Skeletal muscle tissue (tissue), 3 donors: ENCODE measurements at regions not wholly inside any gene's neighbourhood (a gene's known extent, or its start where the extent isn't known, plus 50 kb on each side); places are given as distances from the start of the nearest gene placed in this dataset.

Experiments used
- H3K27ac ChIP-seq: one replicate; pipeline ENCODE4 v1.7.0; 2013; ENCODE audit warnings: mild to moderate bottlenecking, low read depth, low read length, inconsistent platforms
- H3K27me3 ChIP-seq, 3 donors: one replicate each; pipeline ENCODE4 v1.7.0; 2013; ENCODE audit warnings: low read length in 3 of 3; ENCODE audit not compliant: control insufficient read depth in 3 of 3, insufficient read depth in 3 of 3
- H3K36me3 ChIP-seq, 3 donors: one replicate each; pipeline ENCODE4 v1.7.0; 2013; ENCODE audit warnings: low read length in 3 of 3; ENCODE audit not compliant: control insufficient read depth in 3 of 3, insufficient read depth in 3 of 3
- H3K4me1 ChIP-seq, 3 donors: one replicate each; pipeline ENCODE4 v1.7.0; 2013; ENCODE audit warnings: low read length in 3 of 3, mild to moderate bottlenecking in 3 of 3; ENCODE audit not compliant: control insufficient read depth in 3 of 3, insufficient read depth in 3 of 3
- H3K4me3 ChIP-seq, 3 donors: one replicate each; pipeline ENCODE4 v1.7.0; 2013; ENCODE audit warnings: low read length in 3 of 3
- H3K9ac ChIP-seq, 3 donors: one replicate each; pipeline ENCODE4 v1.7.0; 2013; ENCODE audit warnings: low read length in 3 of 3, mild to moderate bottlenecking in 3 of 3, moderate library complexity in 2 of 3, low read depth in 1 of 3
- H3K9me3 ChIP-seq, 3 donors: one replicate each; pipeline ENCODE4 v1.7.0; 2013; ENCODE audit warnings: low read length in 3 of 3; ENCODE audit not compliant: control insufficient read depth in 3 of 3
- donor health status: Osteomylitis.

- no peak overlapping the region for H3K4me3 ChIP-seq
- H3K27ac ChIP-seq = no peak overlapping the region
- peaks cover 3 to 11% (median 3%) of the 10 kb centered on the region in 3 donors for H3K4me1 ChIP-seq
- no peak overlapping the region for H3K9ac ChIP-seq
- peaks cover 7 to 26% (median 14%) of the 10 kb centered on the region in 3 donors for H3K27me3 ChIP-seq
- no peaks in the 10 kb centered on the region for H3K36me3 ChIP-seq
- no peaks in the 10 kb centered on the region for H3K9me3 ChIP-seq
These were observed 96.5 kb downstream of the ERMARD start for GRCh38 chr6:169847901-169848311.

GRCh38 chr6:169847141-169847674 lies 95.8 kb downstream of the ERMARD start:
- Histone ChIP-seq H3K9ac (no peak overlapping the region), H3K4me1 (peaks cover 0 to 5% (median 0%) of the 10 kb centered on the region in 3 donors), H3K27me3 (peaks cover 7 to 29% (median 16%) of the 10 kb centered on the region in 3 donors), H3K36me3 (no peaks in the 10 kb centered on the region), H3K4me3 (no peak overlapping the region), H3K9me3 (no peaks in the 10 kb centered on the region), H3K27ac (no peak overlapping the region)

GRCh38 chr6:169846286-169847056 lies 95.0 kb downstream of the ERMARD start:
- Histone ChIP-seq H3K27me3 (peaks cover 7 to 31% (median 16%) of the 10 kb centered on the region in 3 donors), H3K4me3 (no peak overlapping the region), H3K4me1 (peaks cover 0 to 4% (median 0%) of the 10 kb centered on the region in 3 donors), H3K36me3 (no peaks in the 10 kb centered on the region), H3K9ac (no peak overlapping the region), H3K27ac (no peak overlapping the region), H3K9me3 (no peaks in the 10 kb centered on the region)

DNA sequence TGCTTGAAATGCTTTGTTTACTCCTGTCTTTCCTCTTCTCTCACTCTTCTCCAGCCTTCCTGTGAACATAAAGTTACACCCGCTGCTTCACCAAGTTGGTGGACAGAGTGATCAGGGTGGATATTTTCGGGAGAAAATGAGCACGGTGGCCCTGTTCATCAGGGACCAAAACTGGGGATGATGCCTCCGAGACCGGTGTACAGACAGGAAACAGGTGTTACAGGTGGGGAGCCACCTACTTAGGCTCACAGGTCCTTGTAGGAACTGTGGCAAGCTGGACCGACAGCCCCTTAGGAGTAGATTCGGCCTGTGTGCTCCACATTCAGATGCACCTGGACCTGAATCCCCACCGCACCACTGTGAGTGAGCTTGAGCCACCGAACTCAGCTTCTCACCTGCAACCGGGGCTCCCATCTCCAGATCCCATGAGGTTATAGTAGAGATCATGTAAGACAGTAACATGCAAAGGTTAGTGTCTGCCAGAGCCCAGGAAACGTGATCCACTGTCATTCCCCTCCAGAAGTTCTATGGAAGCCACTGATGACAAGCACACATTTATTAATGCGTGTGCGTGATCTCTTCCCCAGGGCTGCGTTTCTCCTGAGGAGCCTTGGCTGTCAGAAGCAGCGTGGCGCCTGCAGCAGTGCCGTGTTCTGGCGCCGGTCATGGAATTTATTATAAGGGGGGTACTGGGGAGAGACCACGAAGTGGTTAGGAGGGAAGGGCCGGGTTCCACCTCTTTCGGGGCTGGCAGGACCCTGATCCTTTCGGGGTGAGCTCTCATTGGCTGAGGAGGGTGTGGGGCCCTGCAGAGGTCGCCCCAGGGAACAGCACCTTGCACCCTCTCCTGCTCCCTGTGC lies 94.2 kb downstream of the ERMARD start:
- Histone ChIP-seq H3K27me3 (peaks cover 7 to 31% (median 16%) of the 10 kb centered on the region in 3 donors), H3K9me3 (no peaks in the 10 kb centered on the region), H3K36me3 (no peaks in the 10 kb centered on the region), H3K27ac (no peak overlapping the region), H3K4me1 (no peaks in the 10 kb centered on the region), H3K4me3 (no peak overlapping the region), H3K9ac (no peak overlapping the region)

DNA sequence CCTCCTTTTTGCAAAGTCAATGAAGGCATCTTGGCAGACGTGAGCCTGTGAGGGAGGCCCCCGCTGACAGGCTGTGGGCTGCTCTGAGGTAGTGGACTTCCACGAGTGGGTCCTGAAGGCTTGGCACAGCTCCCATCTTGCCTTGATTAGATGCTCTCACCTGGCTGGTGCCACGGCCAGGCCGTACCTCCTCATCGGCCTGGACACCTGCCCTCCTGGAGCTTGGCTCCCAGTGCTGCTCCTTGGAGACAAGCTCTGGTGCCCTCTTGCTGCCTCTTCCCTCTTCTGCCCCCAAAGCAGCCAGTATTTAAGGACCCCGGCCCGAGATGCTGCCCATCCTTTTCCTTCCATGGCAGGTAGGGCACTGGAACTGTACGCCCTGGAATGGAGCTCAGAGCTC lies 93.5 kb downstream of the ERMARD start:
- Histone ChIP-seq H3K27ac (no peak overlapping the region), H3K36me3 (no peaks in the 10 kb centered on the region), H3K27me3 (peaks cover 7 to 31% (median 16%) of the 10 kb centered on the region in 3 donors), H3K9me3 (no peaks in the 10 kb centered on the region), H3K4me1 (no peaks in the 10 kb centered on the region), H3K9ac (no peak overlapping the region), H3K4me3 (no peak overlapping the region)

DNA sequence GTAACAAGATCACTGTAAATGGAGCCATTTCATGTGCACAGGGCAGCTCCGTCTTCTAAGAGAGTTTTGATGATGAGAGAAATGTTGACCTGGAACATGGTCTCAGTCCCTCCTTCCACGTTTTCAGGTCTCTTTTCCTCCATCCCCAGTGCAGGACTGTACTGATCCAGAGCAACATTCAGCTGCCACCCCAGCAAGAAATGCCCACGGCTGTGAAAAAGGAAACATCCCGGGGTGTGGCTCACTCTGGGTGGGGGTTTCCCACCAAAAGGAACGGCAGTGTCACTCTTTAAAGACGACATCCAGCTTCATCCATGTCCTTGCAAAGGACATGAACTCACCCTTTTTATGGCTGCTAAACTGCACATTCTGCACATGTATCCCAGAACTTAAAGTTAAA lies 92.6 kb downstream of the ERMARD start:
- no peak overlapping the region for H3K4me3 ChIP-seq
- H3K27me3 ChIP-seq = peaks cover 7 to 37% (median 24%) of the 10 kb centered on the region in 3 donors
- no peak overlapping the region for H3K27ac ChIP-seq
- H3K4me1 ChIP-seq = no peaks in the 10 kb centered on the region
- H3K9me3 ChIP-seq = no peaks in the 10 kb centered on the region
- H3K36me3 ChIP-seq = no peaks in the 10 kb centered on the region
- no peak overlapping the region for H3K9ac ChIP-seq

DNA sequence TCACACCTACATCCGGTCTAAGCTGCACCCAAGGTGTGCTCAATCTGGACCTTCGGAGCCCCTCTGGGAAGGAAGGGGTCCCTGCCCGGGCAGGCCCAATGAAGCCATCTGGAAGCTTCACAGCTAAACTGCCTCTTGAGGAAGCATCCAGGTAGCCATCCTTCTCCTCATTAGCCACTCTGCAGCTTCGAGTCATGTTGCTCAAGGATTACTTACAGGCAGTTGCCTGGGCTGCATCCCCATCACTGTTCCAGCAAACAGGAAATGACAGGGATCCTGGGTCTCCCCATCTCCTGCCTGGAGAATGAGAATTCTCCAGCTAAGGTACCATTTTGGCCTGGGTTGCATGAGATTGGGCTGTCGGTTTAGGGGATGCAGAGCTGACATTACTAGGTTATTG lies 91.7 kb downstream of the ERMARD start:
- peaks cover 9 to 37% (median 27%) of the 10 kb centered on the region in 3 donors for H3K27me3 ChIP-seq

GRCh38 chr6:169841907-169842606 lies 90.6 kb downstream of the ERMARD start:
- Histone ChIP-seq H3K36me3 (no peaks in the 10 kb centered on the region), H3K4me3 (no peak overlapping the region), H3K9me3 (no peaks in the 10 kb centered on the region), H3K9ac (no peak overlapping the region), H3K27me3 (peaks cover 16 to 41% (median 27%) of the 10 kb centered on the region in 3 donors), H3K27ac (no peak overlapping the region), H3K4me1 (peaks cover 0 to 3% (median 0%) of the 10 kb centered on the region in 3 donors)

More for the DNA sequence above, 91.7 kb downstream of the ERMARD start:
- H3K9ac ChIP-seq = no peak overlapping the region
- no peaks in the 10 kb centered on the region for H3K36me3 ChIP-seq
- H3K4me1 ChIP-seq = peaks cover 0 to 3% (median 0%) of the 10 kb centered on the region in 3 donors
- no peaks in the 10 kb centered on the region for H3K9me3 ChIP-seq
- no peak overlapping the region for H3K27ac ChIP-seq
- H3K4me3 ChIP-seq = no peak overlapping the region

- Histone ChIP-seq H3K27me3 (peaks cover 16 to 39% (median 27%) of the 10 kb centered on the region in 3 donors), H3K4me1 (peaks cover 0 to 3% (median 0%) of the 10 kb centered on the region in 3 donors), H3K9ac (no peak overlapping the region), H3K4me3 (no peak overlapping the region), H3K36me3 (no peaks in the 10 kb centered on the region), H3K27ac (no peak overlapping the region), H3K9me3 (no peaks in the 10 kb centered on the region)
These were observed 89.8 kb downstream of the ERMARD start for GRCh38 chr6:169841251-169841650.
